ENCODE measurements at regions not wholly inside any gene's neighbourhood (a gene's known extent, or its start where the extent isn't known, plus 50 kb on each side); places are given as distances from the start of the nearest gene placed in this dataset.

- TF ChIP-seq POLR2A (IDR thresholded peaks at IDR 0.05) (no peak), CTCF (IDR thresholded peaks at IDR 0.05) (no peak), POLR2AphosphoS5 (IDR thresholded peaks at IDR 0.05) (no peak), EP300 (IDR thresholded peaks at IDR 0.05) (no peak)
- Histone ChIP-seq H3K36me3 (no peaks in the 10 kb centered on the region), H3K27ac (no peak overlapping the region), H3K4me1 (no peaks in the 10 kb centered on the region), H3K4me3 (no peak overlapping the region), H3K9me3 (no peaks in the 10 kb centered on the region), H3K27me3 (no peaks in the 10 kb centered on the region)
- WGBS, 2 donors: 56 to 70% methylated on average over 2 of the region's 2 CpGs
- ATAC-seq (ENCODE audit: low FRiP score in 2 of 2) (no peak), DNase-seq (no peak)
Measured at GRCh38 chr5:86125731-86126601, 491.8 kb upstream of the COX7C start.

DNA sequence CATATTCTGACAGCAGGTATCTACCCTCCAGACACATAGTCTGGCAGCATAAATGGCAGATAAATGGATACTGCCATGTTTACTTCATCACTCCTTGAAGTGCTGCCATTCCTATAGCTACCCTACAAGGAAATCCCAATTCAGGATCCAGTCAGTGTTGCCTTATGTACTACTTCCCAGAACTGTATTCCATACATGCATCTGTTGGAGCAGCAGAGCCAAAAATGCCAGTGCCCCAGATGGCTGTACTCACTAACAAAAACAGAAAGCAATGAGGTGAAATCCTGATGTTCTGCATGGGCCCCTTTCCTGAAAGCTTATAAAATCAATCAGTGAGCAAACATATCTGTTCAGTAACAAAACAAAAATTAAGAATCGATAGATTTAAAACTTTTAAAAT lies 490.0 kb upstream of the COX7C start:
- H3K4me3 ChIP-seq: no peak overlapping the region
- no peak for DNase-seq
- H3K27me3 ChIP-seq: no peaks in the 10 kb centered on the region
- TF ChIP-seq POLR2AphosphoS5 (IDR thresholded peaks at IDR 0.05) (no peak), EP300 (IDR thresholded peaks at IDR 0.05) (no peak), CTCF (IDR thresholded peaks at IDR 0.05) (no peak), POLR2A (IDR thresholded peaks at IDR 0.05) (no peak)
- no peak for ATAC-seq (ENCODE audit: low FRiP score in 2 of 2)
- no peaks in the 10 kb centered on the region for H3K4me1 ChIP-seq
- no peaks in the 10 kb centered on the region for H3K9me3 ChIP-seq
- WGBS, 2 donors: 51 to 78% methylated on average over 1 of the region's 1 CpG
- H3K27ac ChIP-seq: no peak overlapping the region
- no peaks in the 10 kb centered on the region for H3K36me3 ChIP-seq

DNA sequence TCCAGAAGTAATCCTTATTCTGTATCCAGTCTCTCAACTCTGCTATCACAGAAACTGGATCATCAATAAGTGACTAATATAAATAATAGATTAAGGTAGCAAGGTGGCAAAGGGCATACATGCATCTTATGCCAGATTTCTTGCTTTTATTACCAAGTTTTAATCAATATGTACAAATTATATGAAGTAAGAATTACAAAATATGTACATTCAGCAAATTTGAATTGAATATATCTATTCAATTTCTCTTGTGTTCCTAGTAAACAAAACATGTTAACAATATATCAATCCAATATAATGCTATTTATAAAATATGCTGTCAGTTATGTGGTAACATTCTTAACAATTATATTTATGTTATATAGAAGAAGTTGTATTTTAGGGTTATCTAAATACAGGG lies 488.7 kb upstream of the COX7C start:
- H3K27ac ChIP-seq: no peak overlapping the region
- no peak overlapping the region for H3K4me3 ChIP-seq
- H3K36me3 ChIP-seq: no peaks in the 10 kb centered on the region
- no peaks in the 10 kb centered on the region for H3K9me3 ChIP-seq
- no peak for DNase-seq
- TF ChIP-seq POLR2AphosphoS5 (IDR thresholded peaks at IDR 0.05) (no peak), CTCF (IDR thresholded peaks at IDR 0.05) (no peak), EP300 (IDR thresholded peaks at IDR 0.05) (no peak), POLR2A (IDR thresholded peaks at IDR 0.05) (no peak)
- no peaks in the 10 kb centered on the region for H3K27me3 ChIP-seq
- no peak for ATAC-seq (ENCODE audit: low FRiP score in 2 of 2)
- no peaks in the 10 kb centered on the region for H3K4me1 ChIP-seq

GRCh38 chr5:86137297-86137696 lies 480.4 kb upstream of the COX7C start:
- no peaks in the 10 kb centered on the region for H3K4me1 ChIP-seq
- ATAC-seq (ENCODE audit: low FRiP score in 2 of 2): no peak
- no peak overlapping the region for H3K4me3 ChIP-seq
- 75 to 85% methylated on average over 2 of the region's 2 CpGs for WGBS, 2 donors
- H3K9me3 ChIP-seq: no peaks in the 10 kb centered on the region
- no peak for TF ChIP-seq EP300 (IDR thresholded peaks at IDR 0.05)
- no peak for TF ChIP-seq CTCF (IDR thresholded peaks at IDR 0.05)
- TF ChIP-seq POLR2AphosphoS5 (IDR thresholded peaks at IDR 0.05): no peak
- no peak for TF ChIP-seq POLR2A (IDR thresholded peaks at IDR 0.05)
- no peak for DNase-seq
- H3K27ac ChIP-seq: no peak overlapping the region
- H3K27me3 ChIP-seq: no peaks in the 10 kb centered on the region
- H3K36me3 ChIP-seq: no peaks in the 10 kb centered on the region

- peak in 1 of 2 donors; percentile 31 for DNase-seq
- H3K27me3 ChIP-seq: no peaks in the 10 kb centered on the region
- no peaks in the 10 kb centered on the region for H3K9me3 ChIP-seq
Measured at GRCh38 chr5:86143837-86144236, 473.9 kb upstream of the COX7C start.

More at GRCh38 chr5:86143837-86144236, 473.9 kb upstream of the COX7C start:
- Histone ChIP-seq H3K4me3 (no peak overlapping the region), H3K4me1 (no peaks in the 10 kb centered on the region), H3K36me3 (no peaks in the 10 kb centered on the region), H3K27ac (no peak overlapping the region)
- 39 to 47% methylated on average over 3 of the region's 3 CpGs for WGBS, 2 donors
- no peak for TF ChIP-seq POLR2A (IDR thresholded peaks at IDR 0.05)
- TF ChIP-seq CTCF (IDR thresholded peaks at IDR 0.05): no peak
- no peak for TF ChIP-seq EP300 (IDR thresholded peaks at IDR 0.05)
- no peak for TF ChIP-seq POLR2AphosphoS5 (IDR thresholded peaks at IDR 0.05)
- ATAC-seq (ENCODE audit: low FRiP score in 2 of 2): peak in 1 of 2 donors; percentile 57

Data from upper lobe of left lung (tissue), 6 donors.